ENCODE measurements at regions not wholly inside any gene's neighbourhood (a gene's known extent, or its start where the extent isn't known, plus 50 kb on each side); places are given as distances from the start of the nearest gene placed in this dataset.

DNA sequence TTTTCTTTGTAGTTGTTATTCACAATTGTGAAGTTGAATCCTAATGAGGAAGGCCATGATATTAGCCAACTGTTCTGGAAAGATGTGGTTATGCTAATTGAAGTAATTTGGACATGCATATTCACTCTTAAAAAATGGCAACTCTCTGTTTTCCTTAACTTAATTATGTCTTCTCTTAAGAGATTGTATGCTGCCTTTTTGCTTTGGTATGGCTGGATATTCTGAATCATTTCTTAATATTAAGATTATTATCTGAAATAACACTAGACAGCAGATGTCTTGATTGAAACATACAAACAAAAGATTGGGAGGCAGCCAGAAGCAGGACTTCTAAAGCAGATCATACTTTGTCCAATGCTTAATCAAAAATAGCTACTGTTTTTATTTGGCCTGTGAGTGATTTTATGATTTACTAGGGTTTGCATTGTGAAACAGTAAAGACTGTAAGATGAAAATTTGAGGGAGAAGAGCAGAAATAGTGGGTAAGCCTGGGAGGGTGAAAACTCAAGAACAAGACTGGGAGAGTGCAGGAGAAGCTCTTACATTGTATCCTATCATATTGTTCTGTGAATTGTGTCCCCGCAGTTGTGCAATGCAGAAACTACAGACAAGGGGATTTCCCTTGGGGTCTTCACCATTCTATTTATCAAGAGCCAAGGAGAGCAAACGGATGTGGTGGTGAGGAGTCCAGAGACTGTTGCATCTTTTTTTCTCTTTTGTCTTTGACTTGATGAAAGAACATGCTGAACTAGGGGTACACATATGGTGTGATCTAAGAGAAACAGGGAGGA is 554.8 kb downstream of the TUSC7 start:
- H2BK5ac ChIP-seq (ENCODE audit: low read depth, low read length, poor library complexity, severe bottlenecking), result no peak overlapping the region
- no peaks in the 10 kb centered on the region for H3K79me1 ChIP-seq (replicated peaks; ENCODE audit: low read length, poor library complexity, severe bottlenecking)
- H3K27me3 ChIP-seq (ENCODE audit: control insufficient read depth in 1 of 2, insufficient read depth in 1 of 2, low read length in 2 of 2), result no peaks in the 10 kb centered on the region
- WGBS, result 100% methylated on average over 1 of the region's 2 CpGs
- no peak overlapping the region for H2BK12ac ChIP-seq (ENCODE audit: low read length in 2 of 2)
- no peak overlapping the region for H3K9ac ChIP-seq (ENCODE audit: low read length)
- H2AK5ac ChIP-seq (ENCODE audit: low read length, severe bottlenecking), result no peak overlapping the region
- no peaks in the 10 kb centered on the region for H3K36me3 ChIP-seq (ENCODE audit: control insufficient read depth in 1 of 2, insufficient read depth in 2 of 2, low read depth in 1 of 2, low read length in 2 of 2)
- no peak overlapping the region for H3K18ac ChIP-seq (ENCODE audit: low read depth in 1 of 2, low read length in 2 of 2)
- no peak overlapping the region for H4K8ac ChIP-seq (ENCODE audit: low read length)
- H3K23ac ChIP-seq (ENCODE audit: low read length in 2 of 2), result no peak overlapping the region
- H2BK120ac ChIP-seq (ENCODE audit: low read depth, low read length), result no peak overlapping the region
- no peak overlapping the region for H3K4me2 ChIP-seq (ENCODE audit: low read length, poor library complexity, severe bottlenecking)
- no peak for DNase-seq
- no peak overlapping the region for H2AFZ ChIP-seq (ENCODE audit: low read depth, low read length)
- H2BK15ac ChIP-seq (ENCODE audit: low read depth, poor library complexity, severe bottlenecking), result no peak overlapping the region
- no peak overlapping the region for H3K4me3 ChIP-seq (ENCODE audit: insufficient read depth in 1 of 2, low read depth in 1 of 2, low read length in 2 of 2)
- no peak overlapping the region for H3K27ac ChIP-seq (ENCODE audit: low read length, poor library complexity, severe bottlenecking)
- H3K9me3 ChIP-seq (ENCODE audit: control insufficient read depth, low read length), result no peaks in the 10 kb centered on the region
- peaks cover 1% of the 10 kb centered on the region for H3K4me1 ChIP-seq (ENCODE audit: control insufficient read depth, insufficient read depth, low read depth, low read length)
- H3K14ac ChIP-seq (ENCODE audit: low read length in 2 of 2), result no peak overlapping the region
- H4K91ac ChIP-seq (ENCODE audit: low read length), result no peak overlapping the region
- H3K4ac ChIP-seq (ENCODE audit: low read depth in 1 of 2, low read length in 2 of 2), result no peak overlapping the region

DNA sequence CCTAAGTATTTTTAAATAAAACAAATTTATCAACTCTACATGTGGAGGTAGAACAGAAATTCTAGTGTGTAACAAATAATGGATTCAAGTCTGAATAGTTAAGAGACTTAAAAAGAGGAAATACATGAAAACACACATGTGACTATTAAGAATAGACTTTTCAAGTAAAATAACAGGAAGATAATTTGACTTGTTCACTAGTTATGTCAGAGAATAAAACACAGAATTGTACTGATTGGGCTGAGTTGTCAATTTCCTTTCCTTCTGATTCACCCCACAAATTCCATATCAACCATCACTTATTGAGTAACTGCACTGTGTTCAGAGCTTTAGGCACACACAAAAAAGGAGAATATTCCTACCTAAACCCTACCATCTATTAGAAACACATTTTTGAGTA is 557.2 kb downstream of the TUSC7 start:
- H3K9me3 ChIP-seq (ENCODE audit: control insufficient read depth, low read length), result no peaks in the 10 kb centered on the region
- no peak overlapping the region for H2AK5ac ChIP-seq (ENCODE audit: low read length, severe bottlenecking)
- H3K4ac ChIP-seq (ENCODE audit: low read depth in 1 of 2, low read length in 2 of 2), result no peak overlapping the region
- H3K18ac ChIP-seq (ENCODE audit: low read depth in 1 of 2, low read length in 2 of 2), result no peak overlapping the region
- H3K4me1 ChIP-seq (ENCODE audit: control insufficient read depth, insufficient read depth, low read depth, low read length), result peaks cover 1% of the 10 kb centered on the region
- DNase-seq, result no peak
- H2BK12ac ChIP-seq (ENCODE audit: low read length in 2 of 2), result no peak overlapping the region
- H3K9ac ChIP-seq (ENCODE audit: low read length), result no peak overlapping the region
- no peak overlapping the region for H3K27ac ChIP-seq (ENCODE audit: low read length, poor library complexity, severe bottlenecking)
- no peak overlapping the region for H2BK15ac ChIP-seq (ENCODE audit: low read depth, poor library complexity, severe bottlenecking)
- no peak overlapping the region for H2BK5ac ChIP-seq (ENCODE audit: low read depth, low read length, poor library complexity, severe bottlenecking)
- H3K79me1 ChIP-seq (replicated peaks; ENCODE audit: low read length, poor library complexity, severe bottlenecking), result no peaks in the 10 kb centered on the region
- H3K4me2 ChIP-seq (ENCODE audit: low read length, poor library complexity, severe bottlenecking), result no peak overlapping the region
- no peak overlapping the region for H3K23ac ChIP-seq (ENCODE audit: low read length in 2 of 2)
- no peak overlapping the region for H2BK120ac ChIP-seq (ENCODE audit: low read depth, low read length)
- H3K14ac ChIP-seq (ENCODE audit: low read length in 2 of 2), result no peak overlapping the region
- H4K91ac ChIP-seq (ENCODE audit: low read length), result no peak overlapping the region
- H2AFZ ChIP-seq (ENCODE audit: low read depth, low read length), result no peak overlapping the region
- H3K27me3 ChIP-seq (ENCODE audit: control insufficient read depth in 1 of 2, insufficient read depth in 1 of 2, low read length in 2 of 2), result no peaks in the 10 kb centered on the region
- H3K36me3 ChIP-seq (ENCODE audit: control insufficient read depth in 1 of 2, insufficient read depth in 2 of 2, low read depth in 1 of 2, low read length in 2 of 2), result no peaks in the 10 kb centered on the region
- H3K4me3 ChIP-seq (ENCODE audit: insufficient read depth in 1 of 2, low read depth in 1 of 2, low read length in 2 of 2), result no peak overlapping the region
- no peak overlapping the region for H4K8ac ChIP-seq (ENCODE audit: low read length)

DNA sequence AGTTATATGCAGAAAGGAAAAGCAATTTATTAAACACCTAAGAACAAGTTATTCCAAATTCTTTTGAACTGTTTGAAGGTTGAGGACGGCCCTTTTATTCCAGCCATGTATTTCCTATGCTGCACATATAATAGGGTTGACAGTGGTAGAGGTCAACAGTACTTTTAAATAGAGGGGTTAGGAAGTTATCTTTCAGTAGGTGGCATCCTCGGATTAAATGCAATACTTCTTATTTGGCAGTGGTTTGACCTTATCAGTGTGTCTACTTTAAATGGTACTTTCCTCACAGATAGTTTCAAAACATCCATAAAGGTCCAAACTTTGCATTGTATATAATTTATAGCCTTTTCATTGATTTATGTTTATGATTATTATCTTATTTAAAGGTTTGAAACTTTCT is 558.7 kb downstream of the TUSC7 start:
- no peaks in the 10 kb centered on the region for H3K4me1 ChIP-seq (ENCODE audit: control insufficient read depth, insufficient read depth, low read depth, low read length)
- no peak overlapping the region for H2BK12ac ChIP-seq (ENCODE audit: low read length in 2 of 2)

DNA sequence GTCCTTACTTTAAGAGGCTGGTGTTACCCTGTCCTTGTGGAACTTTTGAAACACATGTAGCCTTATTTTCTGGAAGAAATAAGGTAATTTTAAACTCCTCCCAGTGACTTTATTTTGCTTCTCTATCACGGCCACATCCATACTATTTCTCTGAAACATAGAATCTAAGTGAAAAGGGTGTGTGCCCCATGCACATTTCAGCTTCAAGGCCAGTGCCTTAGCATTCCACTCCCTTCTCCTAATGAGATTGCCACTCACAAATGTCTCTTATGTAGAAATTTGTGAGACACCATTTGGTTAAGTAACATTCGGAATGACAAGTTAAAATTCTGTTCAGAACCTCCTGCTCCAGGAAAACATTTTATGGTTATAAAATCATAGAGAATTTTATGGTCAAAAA is 562.7 kb downstream of the TUSC7 start:
- H2BK5ac ChIP-seq (ENCODE audit: low read depth, low read length, poor library complexity, severe bottlenecking), result no peak overlapping the region
- H4K8ac ChIP-seq (ENCODE audit: low read length), result no peak overlapping the region
- H2BK120ac ChIP-seq (ENCODE audit: low read depth, low read length), result no peak overlapping the region
- H3K18ac ChIP-seq (ENCODE audit: low read depth in 1 of 2, low read length in 2 of 2), result no peak overlapping the region
- no peak overlapping the region for H2BK12ac ChIP-seq (ENCODE audit: low read length in 2 of 2)
- H2BK15ac ChIP-seq (ENCODE audit: low read depth, poor library complexity, severe bottlenecking), result no peak overlapping the region
- H4K91ac ChIP-seq (ENCODE audit: low read length), result no peak overlapping the region
- no peak overlapping the region for H3K4ac ChIP-seq (ENCODE audit: low read depth in 1 of 2, low read length in 2 of 2)
- H3K36me3 ChIP-seq (ENCODE audit: control insufficient read depth in 1 of 2, insufficient read depth in 2 of 2, low read depth in 1 of 2, low read length in 2 of 2), result no peaks in the 10 kb centered on the region
- no peak overlapping the region for H3K14ac ChIP-seq (ENCODE audit: low read length in 2 of 2)
- no peaks in the 10 kb centered on the region for H3K27me3 ChIP-seq (ENCODE audit: control insufficient read depth in 1 of 2, insufficient read depth in 1 of 2, low read length in 2 of 2)
- no peak overlapping the region for H3K4me2 ChIP-seq (ENCODE audit: low read length, poor library complexity, severe bottlenecking)
- H3K4me3 ChIP-seq (ENCODE audit: insufficient read depth in 1 of 2, low read depth in 1 of 2, low read length in 2 of 2), result no peak overlapping the region
- 50% methylated on average over 1 of the region's 2 CpGs for WGBS
- no peaks in the 10 kb centered on the region for H3K79me1 ChIP-seq (replicated peaks; ENCODE audit: low read length, poor library complexity, severe bottlenecking)
- H3K27ac ChIP-seq (ENCODE audit: low read length, poor library complexity, severe bottlenecking), result no peak overlapping the region
- no peaks in the 10 kb centered on the region for H3K9me3 ChIP-seq (ENCODE audit: control insufficient read depth, low read length)
- H3K9ac ChIP-seq (ENCODE audit: low read length), result no peak overlapping the region
- H3K4me1 ChIP-seq (ENCODE audit: control insufficient read depth, insufficient read depth, low read depth, low read length), result no peaks in the 10 kb centered on the region
- no peak overlapping the region for H2AFZ ChIP-seq (ENCODE audit: low read depth, low read length)
- H3K23ac ChIP-seq (ENCODE audit: low read length in 2 of 2), result no peak overlapping the region
- no peak for DNase-seq
- no peak overlapping the region for H2AK5ac ChIP-seq (ENCODE audit: low read length, severe bottlenecking)

More for the DNA sequence above, 558.7 kb downstream of the TUSC7 start:
- no peak overlapping the region for H2BK5ac ChIP-seq (ENCODE audit: low read depth, low read length, poor library complexity, severe bottlenecking)
- no peak overlapping the region for H2BK120ac ChIP-seq (ENCODE audit: low read depth, low read length)
- WGBS, result no CpG with 5 or more reads among the region's 2 CpGs
- no peak overlapping the region for H2AFZ ChIP-seq (ENCODE audit: low read depth, low read length)
- no peaks in the 10 kb centered on the region for H3K9me3 ChIP-seq (ENCODE audit: control insufficient read depth, low read length)
- H3K14ac ChIP-seq (ENCODE audit: low read length in 2 of 2), result no peak overlapping the region
- no peak overlapping the region for H4K91ac ChIP-seq (ENCODE audit: low read length)
- no peak overlapping the region for H3K4ac ChIP-seq (ENCODE audit: low read depth in 1 of 2, low read length in 2 of 2)
- DNase-seq, result no peak
- no peak overlapping the region for H2AK5ac ChIP-seq (ENCODE audit: low read length, severe bottlenecking)
- no peak overlapping the region for H3K4me3 ChIP-seq (ENCODE audit: insufficient read depth in 1 of 2, low read depth in 1 of 2, low read length in 2 of 2)
- no peak overlapping the region for H3K18ac ChIP-seq (ENCODE audit: low read depth in 1 of 2, low read length in 2 of 2)
- no peak overlapping the region for H3K4me2 ChIP-seq (ENCODE audit: low read length, poor library complexity, severe bottlenecking)
- H3K36me3 ChIP-seq (ENCODE audit: control insufficient read depth in 1 of 2, insufficient read depth in 2 of 2, low read depth in 1 of 2, low read length in 2 of 2), result no peaks in the 10 kb centered on the region
- no peak overlapping the region for H3K23ac ChIP-seq (ENCODE audit: low read length in 2 of 2)
- H3K27ac ChIP-seq (ENCODE audit: low read length, poor library complexity, severe bottlenecking), result no peak overlapping the region
- no peaks in the 10 kb centered on the region for H3K79me1 ChIP-seq (replicated peaks; ENCODE audit: low read length, poor library complexity, severe bottlenecking)
- H3K9ac ChIP-seq (ENCODE audit: low read length), result no peak overlapping the region
- no peaks in the 10 kb centered on the region for H3K27me3 ChIP-seq (ENCODE audit: control insufficient read depth in 1 of 2, insufficient read depth in 1 of 2, low read length in 2 of 2)
- no peak overlapping the region for H2BK15ac ChIP-seq (ENCODE audit: low read depth, poor library complexity, severe bottlenecking)
- no peak overlapping the region for H4K8ac ChIP-seq (ENCODE audit: low read length)

Measured in mesenchymal stem cell (in vitro differentiated cells and primary cell).